GM18868 (cell line): ENCODE measurements at regions not wholly inside any gene's neighbourhood (a gene's known extent, or its start where the extent isn't known, plus 50 kb on each side); places are given as distances from the start of the nearest gene placed in this dataset.
"Not testable (repeated sequence)": the region's sequence is repeated elsewhere in the genome, so short reads cannot be mapped to it uniquely, and the experiment has no call there.

ENCODE experiments used
- ATAC-seq: cut with Tn5 transposase; IDR thresholded peaks from one replicate; pipeline ENCODE4 v1.9.1; 2021; ENCODE audit warnings: mild to moderate bottlenecking, moderate library complexity; ENCODE audit not compliant: unreplicated experiment

DNA sequence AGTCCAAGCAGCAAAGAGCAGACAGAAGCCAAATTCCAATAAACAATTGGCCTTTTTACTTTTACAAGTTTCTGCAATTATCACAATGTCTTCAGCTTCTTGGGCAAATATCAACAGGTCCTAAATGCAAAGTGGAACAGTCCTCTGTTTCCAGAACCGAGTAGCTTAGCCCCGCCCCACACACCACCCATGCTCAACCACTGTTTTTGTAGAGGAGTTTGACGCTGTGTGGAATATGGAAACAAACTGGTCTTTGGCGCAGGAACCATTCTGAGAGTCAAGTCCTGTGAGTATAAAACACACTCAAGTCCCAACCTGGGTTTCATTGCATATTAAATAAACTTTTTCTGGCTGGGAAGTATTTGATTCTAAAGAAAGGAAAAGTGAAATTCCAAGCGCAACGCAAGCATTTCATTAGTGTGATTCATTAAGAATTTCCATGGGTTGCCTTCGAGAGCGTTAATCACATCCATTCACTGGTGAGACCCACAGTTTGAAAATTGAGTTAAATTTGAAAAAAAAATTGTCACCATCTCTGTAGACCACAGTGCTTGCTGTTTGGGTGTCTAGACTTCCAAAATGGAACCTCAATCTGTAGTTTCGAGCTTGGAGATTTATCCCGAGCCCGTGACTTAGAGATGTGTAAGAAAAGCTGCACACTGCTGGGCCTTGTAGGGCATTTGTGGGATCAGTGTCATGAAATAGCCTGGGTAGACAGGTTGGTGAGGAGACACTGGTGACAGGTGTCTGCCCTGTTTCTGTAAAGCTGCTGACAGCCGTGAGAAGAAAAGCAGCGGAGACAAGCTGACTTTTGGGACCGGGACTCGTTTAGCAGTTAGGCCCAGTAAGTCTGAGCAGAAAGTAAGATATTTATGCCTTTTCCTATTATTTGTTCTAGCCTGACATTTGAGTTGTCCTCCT lies 96.1 kb downstream of the DAD1 start:
- no peak for ATAC-seq

GRCh38 chr14:22491683-22492621 lies 97.1 kb downstream of the DAD1 start:
- peak; percentile 32 for ATAC-seq

GRCh38 chr14:22491053-22491452 lies 98.0 kb downstream of the DAD1 start:
- ATAC-seq: not testable (repeated sequence)

- peak; percentile 17 for ATAC-seq
These were observed 98.8 kb downstream of the DAD1 start for GRCh38 chr14:22489957-22490950.

DNA sequence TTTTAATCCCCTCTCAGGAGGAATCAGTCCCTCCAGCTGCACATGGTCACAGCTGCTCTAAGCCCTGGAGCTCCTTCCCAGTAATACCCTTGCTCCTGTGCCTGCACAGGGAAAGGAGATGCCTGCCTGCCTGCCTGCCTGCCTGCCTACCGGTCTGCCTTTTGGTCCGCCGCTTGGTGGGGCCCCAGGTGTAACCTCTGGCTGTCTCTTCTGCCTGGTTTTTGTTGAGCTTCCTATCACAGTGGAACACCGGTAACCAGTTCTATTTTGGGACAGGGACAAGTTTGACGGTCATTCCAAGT lies 99.8 kb downstream of the DAD1 start:
- no peak for ATAC-seq

- peak; percentile 64 for ATAC-seq
These were observed 100.3 kb downstream of the DAD1 start for GRCh38 chr14:22488522-22489243.

- no peak for ATAC-seq
These were observed 101.1 kb downstream of the DAD1 start for GRCh38 chr14:22487941-22488340.

DNA sequence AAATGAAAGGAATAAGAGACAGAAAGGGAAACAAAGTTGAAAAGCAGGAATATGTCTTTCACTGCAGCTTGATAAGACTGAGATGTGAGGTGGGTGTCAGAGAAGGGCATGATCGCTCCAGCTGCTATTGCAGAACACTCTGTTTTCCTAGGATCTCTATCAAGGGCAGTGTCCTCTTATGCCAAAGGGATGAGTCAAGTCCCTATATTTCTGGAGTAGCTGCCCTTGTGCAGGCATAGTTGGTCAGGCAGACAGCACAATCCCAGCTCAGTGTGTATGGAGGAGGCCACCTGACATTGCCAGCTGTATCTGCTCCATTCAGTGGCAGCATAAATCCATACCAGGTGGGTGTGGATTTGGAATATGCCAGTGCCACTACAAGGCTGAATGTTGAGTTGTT lies 101.6 kb downstream of the DAD1 start:
- no peak for ATAC-seq

GRCh38 chr14:22486675-22487074 lies 102.3 kb downstream of the DAD1 start:
- ATAC-seq: no peak

GRCh38 chr14:22485649-22486048 lies 103.4 kb downstream of the DAD1 start:
- no peak for ATAC-seq

- no peak for ATAC-seq
These were observed 103.8 kb downstream of the DAD1 start for GRCh38 chr14:22485178-22485577.

GRCh38 chr14:22484632-22485031 lies 104.4 kb downstream of the DAD1 start:
- ATAC-seq: no peak

DNA sequence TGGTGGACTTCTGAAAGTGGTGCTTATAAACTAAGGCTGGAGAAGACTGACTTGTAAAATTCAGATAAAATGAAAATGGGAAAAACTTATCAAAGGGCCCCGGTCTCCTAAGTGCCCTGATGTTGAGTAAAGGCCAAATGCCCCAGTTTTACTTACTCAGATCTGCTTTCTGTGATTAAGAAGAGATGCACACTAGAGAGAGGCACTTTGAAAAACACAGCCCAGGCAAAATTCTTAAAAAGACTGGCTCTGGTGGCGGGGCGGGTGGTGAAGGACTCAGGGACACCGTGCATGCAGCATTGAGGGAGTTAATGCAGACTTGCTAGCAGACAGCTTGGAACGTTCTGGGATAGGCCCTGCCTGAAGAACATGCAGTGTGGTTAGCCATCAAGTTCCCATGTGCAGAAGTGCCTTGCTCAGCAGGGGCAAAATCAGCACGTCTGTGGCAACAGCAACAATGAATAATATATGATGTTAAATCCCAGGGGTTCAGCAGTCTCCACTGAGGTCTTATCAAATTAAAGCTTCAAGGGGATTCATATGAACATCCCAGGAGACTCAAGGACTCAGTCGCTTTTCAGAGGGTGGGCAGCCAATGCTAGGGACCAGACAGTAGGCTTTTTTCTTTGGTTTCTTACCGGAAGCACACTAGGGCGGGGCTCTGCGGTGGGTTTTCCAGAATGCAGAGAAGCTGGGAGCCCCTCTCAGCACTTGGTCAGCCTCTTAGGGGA lies 105.0 kb downstream of the DAD1 start:
- ATAC-seq: no peak

DNA sequence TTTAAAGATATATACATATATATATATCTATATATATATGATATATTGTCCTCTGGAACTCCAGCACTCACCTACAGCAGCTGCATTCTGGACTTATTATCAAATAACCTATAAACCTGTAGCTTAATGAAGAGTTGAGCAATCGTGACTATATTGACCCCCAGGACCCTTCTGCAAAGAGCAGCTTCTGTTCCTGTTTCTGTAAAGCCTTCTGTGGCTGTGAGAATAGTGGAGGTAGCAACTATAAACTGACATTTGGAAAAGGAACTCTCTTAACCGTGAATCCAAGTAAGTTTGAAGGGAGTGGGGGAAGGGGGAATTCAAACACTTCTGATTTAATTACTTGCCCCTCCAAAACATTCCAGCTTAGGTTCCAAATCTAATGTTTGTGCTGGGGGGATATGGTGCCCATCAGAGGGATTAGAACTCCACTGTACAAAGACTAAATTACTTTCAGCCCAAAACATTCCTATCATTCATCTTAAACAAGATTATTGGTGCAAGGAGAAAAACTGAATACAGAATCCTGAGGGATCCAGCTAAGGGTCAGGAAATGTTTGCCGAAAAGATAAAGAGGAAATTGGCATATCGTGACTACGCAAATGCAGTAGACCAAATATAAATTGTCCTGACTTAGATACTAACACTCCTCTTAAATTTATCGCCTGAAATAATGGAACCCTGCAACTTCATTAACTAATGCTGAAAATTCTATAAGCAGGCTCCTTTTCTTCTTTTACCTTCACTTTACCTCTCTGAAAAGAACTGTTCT lies 106.1 kb downstream of the DAD1 start:
- no peak for ATAC-seq

- ATAC-seq: no peak
These were observed 106.8 kb downstream of the DAD1 start for GRCh38 chr14:22482085-22482694.

- ATAC-seq: no peak
These were observed 107.5 kb downstream of the DAD1 start for GRCh38 chr14:22481546-22481945.

DNA sequence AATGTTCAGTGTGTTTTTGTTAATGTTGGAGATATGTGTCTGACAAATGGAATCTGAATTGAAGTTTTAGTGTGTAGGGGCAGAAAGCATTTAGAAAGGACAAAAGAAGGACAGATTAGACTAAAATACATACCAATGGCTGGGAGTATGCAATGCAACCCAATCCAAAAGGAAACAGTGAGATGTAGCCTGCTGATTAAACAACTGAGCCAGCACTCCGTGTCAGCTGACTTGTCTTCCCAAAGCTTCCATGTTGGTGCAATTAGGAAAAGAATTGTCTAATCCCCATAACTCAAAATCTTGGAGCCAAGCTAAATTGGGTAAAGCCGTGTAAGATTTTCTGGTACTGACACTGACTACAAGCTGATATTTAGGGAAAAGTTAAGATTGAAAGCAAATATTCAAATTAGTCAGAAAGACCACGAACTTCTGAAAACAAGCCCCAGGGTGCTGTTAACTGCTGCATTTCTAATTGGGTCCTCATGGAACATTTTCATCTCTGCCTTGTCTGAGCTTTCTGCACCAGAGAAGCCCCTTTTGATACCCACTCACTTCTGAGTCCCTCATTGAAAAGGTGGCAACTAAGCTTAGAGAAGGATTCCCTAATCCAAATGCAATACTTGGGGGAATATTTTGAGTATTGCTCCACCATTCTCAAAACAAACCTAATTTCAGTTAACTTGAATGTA lies 109.1 kb downstream of the DAD1 start:
- no peak for ATAC-seq

DNA sequence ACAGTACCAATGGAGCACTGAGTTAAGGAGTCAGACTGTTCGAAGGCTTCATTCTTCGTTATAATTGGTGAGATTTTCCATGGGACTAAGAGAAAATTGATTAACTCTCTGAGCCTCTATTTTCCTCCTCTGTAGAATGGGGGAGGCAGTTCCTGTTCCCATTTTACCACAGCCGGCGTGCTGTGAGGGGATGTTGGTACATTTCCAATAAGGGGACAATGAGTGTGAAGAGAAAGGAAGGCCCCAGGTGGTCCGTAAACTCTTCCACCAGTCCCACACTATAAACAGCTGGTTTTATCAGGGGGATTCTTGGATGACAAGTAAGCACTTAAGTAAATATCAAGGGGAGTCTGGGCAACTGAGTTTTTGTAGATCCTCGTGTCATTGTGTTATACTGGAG lies 109.9 kb downstream of the DAD1 start:
- ATAC-seq: no peak
